Limb (tissue), 2 donors: ENCODE measurements at regions not wholly inside any gene's neighbourhood (a gene's known extent, or its start where the extent isn't known, plus 50 kb on each side); places are given as distances from the start of the nearest gene placed in this dataset.
A peak's percentile ranks its signal among the peaks of the same experiment; 100 is the strongest.
"Not testable (repeated sequence)": the region's sequence is repeated elsewhere in the genome, so short reads cannot be mapped to it uniquely, and the experiment has no call there.

Experiments
- DNase-seq, 2 donors: peaks; one replicate each; pipeline ENCODE4 v3.0.0-alpha.2; 2016; ENCODE audit errors: extremely low spot score in 2 of 2

- DNase-seq = peak in 1 of 2 donors; percentile 63
Measured at GRCh38 chr6:150299873-150300485, 68.8 kb upstream of the IYD start.

- DNase-seq = no peak
Measured at GRCh38 chr6:150301846-150302519, 66.8 kb upstream of the IYD start.

GRCh38 chr6:150302520-150303176, 66.2 kb upstream of the IYD start:
- no peak for DNase-seq

GRCh38 chr6:150303256-150303655, 65.6 kb upstream of the IYD start:
- no peak for DNase-seq

GRCh38 chr6:150304429-150304828, 64.4 kb upstream of the IYD start:
- no peak for DNase-seq

- DNase-seq = no peak
Measured at GRCh38 chr6:150306290-150306689, 62.5 kb upstream of the IYD start.

- no peak for DNase-seq
Measured at GRCh38 chr6:150307520-150307919, 61.3 kb upstream of the IYD start.

- DNase-seq = no peak
Measured at GRCh38 chr6:150308812-150309645, 59.8 kb upstream of the IYD start.

GRCh38 chr6:150310539-150310938, 58.3 kb upstream of the IYD start:
- DNase-seq = no peak

- DNase-seq = not testable (repeated sequence)
Measured at GRCh38 chr6:150311149-150311944, 57.5 kb upstream of the IYD start.

GRCh38 chr6:150312395-150312794, 56.4 kb upstream of the IYD start:
- no peak for DNase-seq

GRCh38 chr6:150312844-150313584, 55.8 kb upstream of the IYD start:
- no peak for DNase-seq

- no peak for DNase-seq
Measured at GRCh38 chr6:150313781-150314180, 55.0 kb upstream of the IYD start.

- no peak for DNase-seq
Measured at GRCh38 chr6:150314230-150315188, 54.3 kb upstream of the IYD start.

GRCh38 chr6:150315626-150316025, 53.2 kb upstream of the IYD start:
- DNase-seq = no peak

- DNase-seq = no peak
Measured at GRCh38 chr6:150316936-150317335, 51.9 kb upstream of the IYD start.
